Vagina (tissue), 2 donors: ENCODE measurements at regions not wholly inside any gene's neighbourhood (a gene's known extent, or its start where the extent isn't known, plus 50 kb on each side); places are given as distances from the start of the nearest gene placed in this dataset.

ENCODE experiments used
- CTCF ChIP-seq, 3 experiments: fragments of 450-650 bp in 2 of 3; fragments of 200-600 bp in 1 of 3; sonication (generic) in 1 of 3; IDR thresholded peaks; one replicate each; pipeline ENCODE4 v1.5.1; 2017 to 2019; ENCODE audit warnings: antibody characterized with exemption in 3 of 3, mild to moderate bottlenecking in 2 of 3, moderate library complexity in 2 of 3
- POLR2A ChIP-seq, 2 donors: fragments of 450-650 bp; IDR thresholded peaks; one replicate each; pipeline ENCODE4 v1.6.1; 2017; ENCODE audit warnings: antibody characterized with exemption in 2 of 2, mild to moderate bottlenecking in 2 of 2, moderate library complexity in 2 of 2
- POLR2AphosphoS5 ChIP-seq, 2 donors: sonication (generic); formaldehyde crosslinking; IDR thresholded peaks; one replicate each; pipeline ENCODE4 v1.9.0; 2017; ENCODE audit warnings: antibody characterized with exemption in 2 of 2, mild to moderate bottlenecking in 2 of 2, low read depth in 1 of 2; ENCODE audit not compliant: insufficient read depth in 1 of 2

- TF ChIP-seq CTCF (IDR thresholded peaks at IDR 0.05) (no peak), POLR2A (IDR thresholded peaks at IDR 0.05) (no peak), POLR2AphosphoS5 (IDR thresholded peaks at IDR 0.05; ENCODE audit: insufficient read depth in 1 of 2, low read depth in 1 of 2) (no peak)
Measured at GRCh38 chr18:43780782-43781340, 503.6 kb upstream of the SYT4 start.
